ENCODE measurements at regions not wholly inside any gene's neighbourhood (a gene's known extent, or its start where the extent isn't known, plus 50 kb on each side); places are given as distances from the start of the nearest gene placed in this dataset.

- H3K9ac ChIP-seq (ENCODE audit: insufficient read depth, low read depth, low read length) = no peak overlapping the region
Observed at GRCh38 chr13:47408546-47409319, 511.9 kb upstream of the HTR2A start.

GRCh38 chr13:47407808-47408207 lies 511.0 kb upstream of the HTR2A start:
- no peak overlapping the region for H3K4me2 ChIP-seq (ENCODE audit: low read depth, low read length)
- FAIRE-seq (no peak), DNase-seq (ENCODE audit: low spot score) (no peak), ATAC-seq (no peak)
- H3K4me3 ChIP-seq (replicated peaks in 1 of 3; ENCODE audit: insufficient read depth in 1 of 3, low read depth in 2 of 3, low read length in 3 of 3) = no peak overlapping the region
- H3K4me1 ChIP-seq (ENCODE audit: insufficient read depth, low read length) = no peaks in the 10 kb centered on the region
- no peak overlapping the region for H3K9ac ChIP-seq (ENCODE audit: insufficient read depth, low read depth, low read length)
- no peaks in the 10 kb centered on the region for H3K79me2 ChIP-seq (ENCODE audit: insufficient read depth, low read length)
- no peaks in the 10 kb centered on the region for H4K20me1 ChIP-seq (ENCODE audit: insufficient read depth, low read length)
- ChIA-PET POLR2A (no interaction called here), CTCF (ENCODE audit: low intra/inter-chr PET ratio, low total read pairs) (no interaction called here)
- no peaks in the 10 kb centered on the region for H3K9me3 ChIP-seq (ENCODE audit: low read length)
- no TSS peak for BruUV-seq (replicated peaks)
- H2AFZ ChIP-seq (ENCODE audit: low read length) = no peak overlapping the region
- in situ Hi-C loops (cut with HindIII; ENCODE audit: extremely low pct_ligation_motif_present, low pct_unique_long_range_greater_than_20kb) = no loop called here
- no peaks in the 10 kb centered on the region for H3K27me3 ChIP-seq (ENCODE audit: control insufficient read depth in 1 of 2, insufficient read depth in 2 of 2, low read length in 2 of 2)
- no peaks in the 10 kb centered on the region for H3K36me3 ChIP-seq (replicated peaks in 1 of 2; ENCODE audit: control insufficient read depth in 1 of 2, insufficient read depth in 2 of 2, low read length in 2 of 2)
- 4% methylated on average over 5 of the region's 5 CpGs for WGBS (ENCODE audit: low lambda C conversion rate)
- intact Hi-C loops (cut with micrococcal nuclease; ENCODE audit: unreplicated experiment) = no loop called here
- no peak overlapping the region for H3K27ac ChIP-seq (ENCODE audit: extremely low read length, insufficient read depth, low read length)
- TF ChIP-seq ZNF878 (CRISPR knock-in tag; IDR thresholded peaks at IDR 0.05) (no peak), DMAP1 (CRISPR knock-in tag; IDR thresholded peaks at IDR 0.05) (no peak), ZNF329 (CRISPR knock-in tag; IDR thresholded peaks at IDR 0.05; ENCODE audit: low read depth) (no peak), ISL2 (CRISPR knock-in tag; IDR thresholded peaks at IDR 0.05) (no peak), ATF1 (CRISPR knock-in tag; IDR thresholded peaks at IDR 0.05) (no peak), IKZF1 (IDR thresholded peaks at IDR 0.05) (no peak), PITX1 (CRISPR knock-in tag; IDR thresholded peaks at IDR 0.05) (no peak), SCMH1 (CRISPR knock-in tag; IDR thresholded peaks at IDR 0.05; ENCODE audit: borderline replicate concordance) (no peak), ZNF784 (CRISPR knock-in tag; IDR thresholded peaks at IDR 0.05; ENCODE audit: borderline replicate concordance) (no peak), CEBPZ (IDR thresholded peaks at IDR 0.05; ENCODE audit: low read length) (no peak), MNT (IDR thresholded peaks at IDR 0.05) (no peak), AHR (CRISPR knock-in tag; IDR thresholded peaks at IDR 0.05) (no peak), GATAD1 (CRISPR knock-in tag; IDR thresholded peaks at IDR 0.05) (no peak)

More at GRCh38 chr13:47408546-47409319, 511.9 kb upstream of the HTR2A start:
- FAIRE-seq (no peak), DNase-seq (ENCODE audit: low spot score) (no peak), ATAC-seq (no peak)
- H3K4me2 ChIP-seq (ENCODE audit: low read depth, low read length) = no peak overlapping the region
- H3K27ac ChIP-seq (ENCODE audit: extremely low read length, insufficient read depth, low read length) = no peak overlapping the region
- H3K36me3 ChIP-seq (replicated peaks in 1 of 2; ENCODE audit: control insufficient read depth in 1 of 2, insufficient read depth in 2 of 2, low read length in 2 of 2) = no peaks in the 10 kb centered on the region
- TF ChIP-seq ZKSCAN8 (CRISPR knock-in tag; IDR thresholded peaks at IDR 0.05; ENCODE audit: borderline replicate concordance) (no peak), CREB1 (IDR thresholded peaks at IDR 0.05) (0 out of 2 replicates have a peak, but pooled peaks have one; percentile 19), CREB1 (CRISPR knock-in tag; IDR thresholded peaks at IDR 0.05) (no peak), ZNF547 (CRISPR knock-in tag; IDR thresholded peaks at IDR 0.05) (no peak)
- CTCF ChIA-PET (ENCODE audit: low intra/inter-chr PET ratio, low total read pairs) = no interaction called here
- in situ Hi-C loops (cut with HindIII; ENCODE audit: extremely low pct_ligation_motif_present, low pct_unique_long_range_greater_than_20kb) (no loop called here), intact Hi-C loops (cut with micrococcal nuclease; ENCODE audit: unreplicated experiment) (no loop called here)
- H3K4me1 ChIP-seq (ENCODE audit: insufficient read depth, low read length) = no peaks in the 10 kb centered on the region
- BruUV-seq (replicated peaks) = no TSS peak
- WGBS (ENCODE audit: low lambda C conversion rate) = 0% methylated on average over 6 of the region's 7 CpGs
- no peak overlapping the region for H2AFZ ChIP-seq (ENCODE audit: low read length)
- POLR2A ChIA-PET = no interaction called here
- H3K79me2 ChIP-seq (ENCODE audit: insufficient read depth, low read length) = no peaks in the 10 kb centered on the region
- H3K27me3 ChIP-seq (ENCODE audit: control insufficient read depth in 1 of 2, insufficient read depth in 2 of 2, low read length in 2 of 2) = no peaks in the 10 kb centered on the region
- no peak overlapping the region for H3K4me3 ChIP-seq (replicated peaks in 1 of 3; ENCODE audit: insufficient read depth in 1 of 3, low read depth in 2 of 3, low read length in 3 of 3)
- H3K9me3 ChIP-seq (ENCODE audit: low read length) = no peaks in the 10 kb centered on the region
- no peaks in the 10 kb centered on the region for H4K20me1 ChIP-seq (ENCODE audit: insufficient read depth, low read length)

Data from HepG2 (cell line).